ENCODE measurements at regions not wholly inside any gene's neighbourhood (a gene's known extent, or its start where the extent isn't known, plus 50 kb on each side); places are given as distances from the start of the nearest gene placed in this dataset.

GRCh38 chr14:40581264-40581663 lies 1025.4 kb upstream of the LRFN5 start:
- ATAC-seq (no peak), DNase-seq (no peak)
- CTCF ChIA-PET = no interaction called here
- POLR2A ChIA-PET = no interaction called here
- H3K27ac Mint-ChIP-seq = no peak overlapping the region
- intact Hi-C loops (cut with DNase I, micrococcal nuclease) = no loop called here
- H3K4me1 Mint-ChIP-seq = no peaks in the 10 kb centered on the region
- no peaks in the 10 kb centered on the region for H3K36me3 Mint-ChIP-seq (ENCODE audit: low read depth)
- H3K27me3 Mint-ChIP-seq = no peaks in the 10 kb centered on the region
- no peak overlapping the region for H3K4me3 Mint-ChIP-seq
- H3K9me3 Mint-ChIP-seq (ENCODE audit: low read depth) = peaks cover 2% of the 10 kb centered on the region

- POLR2A ChIA-PET = no interaction called here
- H3K27me3 Mint-ChIP-seq = no peaks in the 10 kb centered on the region
- CTCF ChIA-PET = no interaction called here
- ATAC-seq (no peak), DNase-seq (no peak)
- intact Hi-C loops (cut with DNase I, micrococcal nuclease) = no loop called here
- H3K27ac Mint-ChIP-seq = no peak overlapping the region
- peaks cover 6% of the 10 kb centered on the region for H3K9me3 Mint-ChIP-seq (ENCODE audit: low read depth)
- no peak overlapping the region for H3K4me3 Mint-ChIP-seq
- no peaks in the 10 kb centered on the region for H3K4me1 Mint-ChIP-seq
- H3K36me3 Mint-ChIP-seq (ENCODE audit: low read depth) = no peaks in the 10 kb centered on the region
Observed at GRCh38 chr14:40576880-40577478, 1029.7 kb upstream of the LRFN5 start.

- no peak for ATAC-seq
- H3K27ac Mint-ChIP-seq = no peak overlapping the region
- no peaks in the 10 kb centered on the region for H3K27me3 Mint-ChIP-seq
- POLR2A ChIA-PET = no interaction called here
- H3K4me3 Mint-ChIP-seq = no peak overlapping the region
- H3K36me3 Mint-ChIP-seq (ENCODE audit: low read depth) = no peaks in the 10 kb centered on the region
- CTCF ChIA-PET = no interaction called here
- no peaks in the 10 kb centered on the region for H3K4me1 Mint-ChIP-seq
- peaks cover 6% of the 10 kb centered on the region for H3K9me3 Mint-ChIP-seq (ENCODE audit: low read depth)
- DNase-seq = no peak
- intact Hi-C loops (cut with DNase I, micrococcal nuclease) = no loop called here
Observed at GRCh38 chr14:40574780-40575179, 1031.9 kb upstream of the LRFN5 start.

- no peak for ATAC-seq
- no peaks in the 10 kb centered on the region for H3K4me1 Mint-ChIP-seq
- CTCF ChIA-PET = no interaction called here
- no peaks in the 10 kb centered on the region for H3K9me3 Mint-ChIP-seq (ENCODE audit: low read depth)
- H3K27ac Mint-ChIP-seq = no peak overlapping the region
- H3K27me3 Mint-ChIP-seq = no peaks in the 10 kb centered on the region
- no peak for DNase-seq
- H3K36me3 Mint-ChIP-seq (ENCODE audit: low read depth) = no peaks in the 10 kb centered on the region
- POLR2A ChIA-PET = no interaction called here
- no peak overlapping the region for H3K4me3 Mint-ChIP-seq
- intact Hi-C loops (cut with DNase I, micrococcal nuclease) = no loop called here
Observed at GRCh38 chr14:40525314-40525713, 1081.4 kb upstream of the LRFN5 start.

GRCh38 chr14:40523123-40523522 lies 1083.6 kb upstream of the LRFN5 start:
- CTCF ChIA-PET = no interaction called here
- H3K27me3 Mint-ChIP-seq = no peaks in the 10 kb centered on the region
- H3K36me3 Mint-ChIP-seq (ENCODE audit: low read depth) = no peaks in the 10 kb centered on the region

GRCh38 chr14:40494483-40494882 lies 1062.2 kb upstream of the FBXO33 start:
- no peaks in the 10 kb centered on the region for H3K36me3 Mint-ChIP-seq (ENCODE audit: low read depth)
- H3K4me3 Mint-ChIP-seq = no peak overlapping the region
- no peak for DNase-seq

More at GRCh38 chr14:40523123-40523522, 1083.6 kb upstream of the LRFN5 start:
- Mint-ChIP-seq H3K9me3 (ENCODE audit: low read depth) (peaks cover under 1% of the 10 kb centered on the region), H3K4me3 (no peak overlapping the region), H3K27ac (no peak overlapping the region), H3K4me1 (no peaks in the 10 kb centered on the region)
- intact Hi-C loops (cut with DNase I, micrococcal nuclease) = no loop called here
- POLR2A ChIA-PET = no interaction called here
- DNase-seq (no peak), ATAC-seq (no peak)

GRCh38 chr14:40487824-40488223 lies 1055.6 kb upstream of the FBXO33 start:
- DNase-seq = no peak
- Mint-ChIP-seq H3K4me3 (no peak overlapping the region), H3K27me3 (no peaks in the 10 kb centered on the region), H3K9me3 (ENCODE audit: low read depth) (no peaks in the 10 kb centered on the region), H3K36me3 (ENCODE audit: low read depth) (no peaks in the 10 kb centered on the region), H3K4me1 (no peaks in the 10 kb centered on the region), H3K27ac (no peak overlapping the region)
- no peak for ATAC-seq
- POLR2A ChIA-PET = no interaction called here
- CTCF ChIA-PET = no interaction called here
- intact Hi-C loops (cut with DNase I, micrococcal nuclease) = no loop called here

More at GRCh38 chr14:40494483-40494882, 1062.2 kb upstream of the FBXO33 start:
- intact Hi-C loops (cut with DNase I, micrococcal nuclease) = no loop called here
- CTCF ChIA-PET = no interaction called here
- H3K9me3 Mint-ChIP-seq (ENCODE audit: low read depth) = no peaks in the 10 kb centered on the region
- no peaks in the 10 kb centered on the region for H3K4me1 Mint-ChIP-seq
- ATAC-seq = no peak
- no peak overlapping the region for H3K27ac Mint-ChIP-seq
- POLR2A ChIA-PET = no interaction called here
- no peaks in the 10 kb centered on the region for H3K27me3 Mint-ChIP-seq

GRCh38 chr14:40485688-40486087 lies 1053.5 kb upstream of the FBXO33 start:
- H3K9me3 Mint-ChIP-seq (ENCODE audit: low read depth) = no peaks in the 10 kb centered on the region
- H3K4me3 Mint-ChIP-seq = no peak overlapping the region
- ATAC-seq (no peak), DNase-seq (no peak)
- no peaks in the 10 kb centered on the region for H3K27me3 Mint-ChIP-seq
- no peak overlapping the region for H3K27ac Mint-ChIP-seq
- CTCF ChIA-PET = no interaction called here
- POLR2A ChIA-PET = no interaction called here
- intact Hi-C loops (cut with DNase I, micrococcal nuclease) = no loop called here
- no peaks in the 10 kb centered on the region for H3K36me3 Mint-ChIP-seq (ENCODE audit: low read depth)
- no peaks in the 10 kb centered on the region for H3K4me1 Mint-ChIP-seq

- ChIA-PET CTCF (no interaction called here), POLR2A (no interaction called here)
- H3K4me3 Mint-ChIP-seq = no peak overlapping the region
- DNase-seq (no peak), ATAC-seq (no peak)
- no peaks in the 10 kb centered on the region for H3K36me3 Mint-ChIP-seq (ENCODE audit: low read depth)
- intact Hi-C loops (cut with DNase I, micrococcal nuclease) = no loop called here
- no peaks in the 10 kb centered on the region for H3K4me1 Mint-ChIP-seq
- peaks cover 27% of the 10 kb centered on the region for H3K9me3 Mint-ChIP-seq (ENCODE audit: low read depth)
- H3K27ac Mint-ChIP-seq = no peak overlapping the region
- no peaks in the 10 kb centered on the region for H3K27me3 Mint-ChIP-seq
Observed at GRCh38 chr14:40476005-40476404, 1043.8 kb upstream of the FBXO33 start.

- no peak overlapping the region for H3K4me3 Mint-ChIP-seq
- H3K27ac Mint-ChIP-seq = no peak overlapping the region
- H3K9me3 Mint-ChIP-seq (ENCODE audit: low read depth) = peaks cover 30% of the 10 kb centered on the region
- no peak for DNase-seq
- no peaks in the 10 kb centered on the region for H3K27me3 Mint-ChIP-seq
- intact Hi-C loops (cut with DNase I, micrococcal nuclease) = no loop called here
- POLR2A ChIA-PET = no interaction called here
- no peak for ATAC-seq
- H3K36me3 Mint-ChIP-seq (ENCODE audit: low read depth) = peaks cover 2% of the 10 kb centered on the region
- CTCF ChIA-PET = no interaction called here
- H3K4me1 Mint-ChIP-seq = no peaks in the 10 kb centered on the region
Observed at GRCh38 chr14:40467969-40468368, 1035.7 kb upstream of the FBXO33 start.

- ChIA-PET POLR2A (no interaction called here), CTCF (no interaction called here)
- DNase-seq (no peak), ATAC-seq (no peak)
- intact Hi-C loops (cut with DNase I, micrococcal nuclease) = no loop called here
- no peak overlapping the region for H3K4me3 Mint-ChIP-seq
- peaks cover 16% of the 10 kb centered on the region for H3K9me3 Mint-ChIP-seq (ENCODE audit: low read depth)
- H3K27me3 Mint-ChIP-seq = no peaks in the 10 kb centered on the region
- H3K36me3 Mint-ChIP-seq (ENCODE audit: low read depth) = no peaks in the 10 kb centered on the region
- H3K27ac Mint-ChIP-seq = no peak overlapping the region
- H3K4me1 Mint-ChIP-seq = no peaks in the 10 kb centered on the region
Observed at GRCh38 chr14:40464531-40464930, 1032.3 kb upstream of the FBXO33 start.

GRCh38 chr14:40463886-40464285 lies 1031.7 kb upstream of the FBXO33 start:
- DNase-seq (no peak), ATAC-seq (no peak)
- peaks cover 16% of the 10 kb centered on the region for H3K9me3 Mint-ChIP-seq (ENCODE audit: low read depth)
- no peaks in the 10 kb centered on the region for H3K27me3 Mint-ChIP-seq
- POLR2A ChIA-PET = no interaction called here
- H3K36me3 Mint-ChIP-seq (ENCODE audit: low read depth) = no peaks in the 10 kb centered on the region
- H3K27ac Mint-ChIP-seq = no peak overlapping the region
- no peak overlapping the region for H3K4me3 Mint-ChIP-seq
- no peaks in the 10 kb centered on the region for H3K4me1 Mint-ChIP-seq
- CTCF ChIA-PET = no interaction called here
- intact Hi-C loops (cut with DNase I, micrococcal nuclease) = no loop called here

GRCh38 chr14:40452674-40453073 lies 1020.4 kb upstream of the FBXO33 start:
- ATAC-seq = no peak
- H3K9me3 Mint-ChIP-seq (ENCODE audit: low read depth) = peaks cover 3% of the 10 kb centered on the region
- ChIA-PET CTCF (interaction anchor here (0.7 to 1.1 kb wide), 2 partner anchors 18 to 43 kb away, joined by 3 to 4 read pairs; no protein-coding TSS in a partner anchor), POLR2A (no interaction called here)
- no peaks in the 10 kb centered on the region for H3K36me3 Mint-ChIP-seq (ENCODE audit: low read depth)
- H3K4me1 Mint-ChIP-seq = no peaks in the 10 kb centered on the region
- DNase-seq = no peak
- no peak overlapping the region for H3K4me3 Mint-ChIP-seq
- H3K27me3 Mint-ChIP-seq = no peaks in the 10 kb centered on the region
- H3K27ac Mint-ChIP-seq = no peak overlapping the region
- intact Hi-C loops (cut with DNase I, micrococcal nuclease) = no loop called here
